IMR-90 (cell line): ENCODE measurements at regions not wholly inside any gene's neighbourhood (a gene's known extent, or its start where the extent isn't known, plus 50 kb on each side); places are given as distances from the start of the nearest gene placed in this dataset.
A peak's percentile ranks its signal among the peaks of the same experiment; 100 is the strongest.

Source experiments
- ATAC-seq: fragments of 200-7000 bp; cut with Tn5 transposase; 2 replicates; pipeline ENCODE4 v1.9.1; 2020; ENCODE audit warnings: low read depth, mild to moderate bottlenecking, moderate library complexity
- BruUV-seq: library from RNA; stranded (reverse); fragments of 400-500 nt; replicated peaks from 2 replicates; lab custom pipeline; 2021; lab: Mats Ljungman, UMichigan
- CTCF ChIA-PET: fragments of 300-600 bp; formaldehyde crosslinking; extraction: SDS; loops from one replicate; lab custom pipeline; 2021; ENCODE audit warnings: antibody characterized with exemption; lab: Yijun Ruan, JAX
- POLR2A ChIA-PET: fragments of 300-600 bp; sonication (Branson Sonifier 250); formaldehyde crosslinking; loops from one replicate; lab custom pipeline; 2022; ENCODE audit warnings: antibody characterized with exemption; ENCODE audit not compliant: unreplicated experiment; lab: Charles Lee
- DNase-seq: peaks from one replicate; pipeline ENCODE4 v3.0.0; 2013
- H2AFZ ChIP-seq: replicated peaks from 2 replicates; pipeline ENCODE3; 2013; ENCODE audit warnings: low read length, mild to moderate bottlenecking; ENCODE audit not compliant: poor library complexity
- H2AK5ac ChIP-seq: 2 replicates; pipeline ENCODE4 v1.6.1; 2013; ENCODE audit warnings: low read depth, low read length, inconsistent platforms
- H2AK9ac ChIP-seq: replicated peaks from 2 replicates; pipeline ENCODE3; 2013; ENCODE audit warnings: mild to moderate bottlenecking, low read depth, low read length, moderate library complexity; ENCODE audit not compliant: poor library complexity
- H2BK120ac ChIP-seq: 2 replicates; pipeline ENCODE4 v1.6.1; 2013; ENCODE audit warnings: low read depth, low read length, inconsistent platforms
- H2BK15ac ChIP-seq: 3 replicates; pipeline ENCODE4 v1.6.1; 2013; ENCODE audit warnings: low read depth, low read length, inconsistent platforms
- H2BK20ac ChIP-seq: 2 replicates; pipeline ENCODE4 v1.6.1; 2013; ENCODE audit warnings: low read depth, mild to moderate bottlenecking, inconsistent platforms, low read length, moderate library complexity
- H2BK5ac ChIP-seq: 2 replicates; pipeline ENCODE4 v1.6.1; 2013; ENCODE audit warnings: mild to moderate bottlenecking, low read depth, low read length, inconsistent platforms; ENCODE audit not compliant: poor library complexity, severe bottlenecking
- H3K14ac ChIP-seq: replicated peaks from 2 replicates; pipeline ENCODE4 v1.6.1; 2013; ENCODE audit warnings: low read depth, low read length, inconsistent platforms
- H3K18ac ChIP-seq: 2 replicates; pipeline ENCODE4 v1.6.1; 2013; ENCODE audit warnings: low read depth, low read length, control low read depth
- H3K23ac ChIP-seq: 2 replicates; pipeline ENCODE4 v1.6.1; 2013; ENCODE audit warnings: low read depth, low read length, inconsistent platforms
- H3K27ac ChIP-seq: 2 replicates; pipeline ENCODE4 v1.5.1; 2013; ENCODE audit warnings: mild to moderate bottlenecking, control low read depth, low read length; ENCODE audit not compliant: insufficient read depth
- H3K27me3 ChIP-seq: 2 replicates; pipeline ENCODE4 v1.6.1; 2013; ENCODE audit warnings: low read length; ENCODE audit not compliant: control insufficient read depth, insufficient read depth
- H3K36me3 ChIP-seq: 2 replicates; pipeline ENCODE4 v1.6.1; 2013; ENCODE audit warnings: low read length, mixed read lengths; ENCODE audit not compliant: control insufficient read depth, insufficient read depth
- H3K4ac ChIP-seq: 2 replicates; pipeline ENCODE4 v1.6.1; 2013; ENCODE audit warnings: low read depth, low read length, inconsistent platforms
- H3K4me1 ChIP-seq: 2 replicates; pipeline ENCODE4 v1.6.1; 2013; ENCODE audit warnings: low read length, mixed read lengths; ENCODE audit not compliant: control insufficient read depth, insufficient read depth
- H3K4me2 ChIP-seq: 2 replicates; pipeline ENCODE4 v1.6.1; 2013; ENCODE audit warnings: low read depth, mild to moderate bottlenecking, control low read depth, low read length, moderate library complexity
- H3K4me3 ChIP-seq: 2 replicates; pipeline ENCODE4 v1.5.1; 2013; ENCODE audit warnings: low read depth, mild to moderate bottlenecking, control low read depth, low read length, moderate library complexity; ENCODE audit not compliant: insufficient read depth
- H3K56ac ChIP-seq: 2 replicates; pipeline ENCODE4 v1.6.1; 2013; ENCODE audit warnings: low read length, inconsistent platforms; ENCODE audit not compliant: insufficient read depth; ENCODE audit errors: extremely low read depth
- H3K79me1 ChIP-seq, 2 experiments: 2 replicates each; pipeline ENCODE4 v1.6.1; 2013; ENCODE audit warnings: low read length in 2 of 2, inconsistent platforms in 1 of 2, low read depth in 1 of 2
- H3K9ac ChIP-seq: 2 replicates; pipeline ENCODE4 v1.6.1; 2013; ENCODE audit warnings: low read depth, low read length, control low read depth
- H3K9me1 ChIP-seq: 2 replicates; pipeline ENCODE4 v1.6.1; 2013; ENCODE audit warnings: low read length, inconsistent platforms; ENCODE audit not compliant: insufficient read depth
- H3K9me3 ChIP-seq: 2 replicates; pipeline ENCODE4 v1.6.1; 2013; ENCODE audit warnings: low read length; ENCODE audit not compliant: control insufficient read depth, insufficient read depth
- H4K20me1 ChIP-seq: 2 replicates; pipeline ENCODE4 v1.6.1; 2013; ENCODE audit warnings: low read length, inconsistent platforms; ENCODE audit not compliant: insufficient read depth
- H4K5ac ChIP-seq: 2 replicates; pipeline ENCODE4 v1.6.1; 2013; ENCODE audit warnings: mild to moderate bottlenecking, low read depth, low read length, control low read depth
- H4K8ac ChIP-seq, 2 experiments: 2 replicates each; pipeline ENCODE4 v1.6.1; 2013; ENCODE audit warnings: low read depth in 2 of 2, low read length in 2 of 2, control low read depth in 1 of 2, inconsistent platforms in 1 of 2
- H4K91ac ChIP-seq: 2 replicates; pipeline ENCODE4 v1.6.1; 2013; ENCODE audit warnings: low read depth, low read length, inconsistent platforms; ENCODE audit not compliant: insufficient read depth
- BHLHE40 ChIP-seq: fragments of 150-350 bp; IDR thresholded peaks from 2 replicates; pipeline ENCODE4 v1.6.1; 2016; ENCODE audit warnings: mild to moderate bottlenecking, low read depth, low read length
- CEBPB ChIP-seq: IDR thresholded peaks from 2 replicates; pipeline ENCODE4 v1.6.1; 2012; ENCODE audit warnings: low read depth, low read length, improper control_type of control experiment
- CHD1 ChIP-seq: IDR thresholded peaks from 2 replicates; pipeline ENCODE4 v1.6.1; 2012; ENCODE audit warnings: low read depth, low read length, improper control_type of control experiment
- ELK1 ChIP-seq: fragments of 150-350 bp; IDR thresholded peaks from 2 replicates; pipeline ENCODE4 v1.6.1; 2016; ENCODE audit warnings: low read depth, mild to moderate bottlenecking, low read length, moderate library complexity, borderline replicate concordance
- MAFK ChIP-seq: IDR thresholded peaks from 2 replicates; pipeline ENCODE4 v1.6.1; 2012; ENCODE audit warnings: low read depth, low read length, improper control_type of control experiment
- MAZ ChIP-seq: IDR thresholded peaks from 2 replicates; pipeline ENCODE4 v1.6.1; 2012; ENCODE audit warnings: low read depth, mild to moderate bottlenecking, low read length, improper control_type of control experiment, moderate library complexity, borderline replicate concordance
- RAD21 ChIP-seq: IDR thresholded peaks from 2 replicates; pipeline ENCODE4 v1.6.1; 2012; ENCODE audit warnings: low read length, improper control_type of control experiment
- RCOR1 ChIP-seq: IDR thresholded peaks from 2 replicates; pipeline ENCODE4 v1.6.1; 2012; ENCODE audit warnings: mild to moderate bottlenecking, low read length, improper control_type of control experiment; ENCODE audit not compliant: insufficient replicate concordance
- SMC3 ChIP-seq: fragments of 150-350 bp; IDR thresholded peaks from 2 replicates; pipeline ENCODE4 v1.6.1; 2016; ENCODE audit warnings: low read depth, mild to moderate bottlenecking, antibody characterized with exemption, low read length, moderate library complexity
- USF2 ChIP-seq: fragments of 150-350 bp; IDR thresholded peaks from 2 replicates; pipeline ENCODE4 v1.6.1; 2017; ENCODE audit warnings: mild to moderate bottlenecking, antibody characterized with exemption, low read length, low read depth
- WGBS, 2 experiments: methylation state at CpG; one replicate each; pipeline versions ENCODE4 v1.1.5 to v1.1.7; 2013; ENCODE audit warnings: missing lambda C conversion rate in 2 of 2; ENCODE audit not compliant: insufficient read length in 1 of 2; ENCODE audit errors: extremely low coverage in 2 of 2; 5-methylcytosine and 5-hydroxymethylcytosine counted together
- dilution Hi-C: fragments of 300-500 bp; cut with HindIII; formaldehyde crosslinking; loops from one replicate; pipeline ENCODE4 v1.14.3; 2018; ENCODE audit warnings: low sequenced_read_pairs; ENCODE audit not compliant: unreplicated experiment
- in situ Hi-C: fragments of 300-500 bp; cut with MboI; formaldehyde crosslinking; loops from 3 replicates; pipeline ENCODE4 v1.14.3; 2019; ENCODE audit warnings: low sequenced_read_pairs, inconsistent platforms, mixed read lengths
- intact Hi-C: fragments of 100-400 bp; cut with micrococcal nuclease; formaldehyde crosslinking; loops from 2 replicates; pipeline ENCODE4 v1.10.0; 2022
- TF ChIP-seq, protein P1 (sequence below): conservative IDR thresholded peaks from 2 replicates; pipeline ENCODE4 v1.5.1; 2012; ENCODE audit warnings: mild to moderate bottlenecking, low read depth, low read length, improper control_type of control experiment

DNA sequence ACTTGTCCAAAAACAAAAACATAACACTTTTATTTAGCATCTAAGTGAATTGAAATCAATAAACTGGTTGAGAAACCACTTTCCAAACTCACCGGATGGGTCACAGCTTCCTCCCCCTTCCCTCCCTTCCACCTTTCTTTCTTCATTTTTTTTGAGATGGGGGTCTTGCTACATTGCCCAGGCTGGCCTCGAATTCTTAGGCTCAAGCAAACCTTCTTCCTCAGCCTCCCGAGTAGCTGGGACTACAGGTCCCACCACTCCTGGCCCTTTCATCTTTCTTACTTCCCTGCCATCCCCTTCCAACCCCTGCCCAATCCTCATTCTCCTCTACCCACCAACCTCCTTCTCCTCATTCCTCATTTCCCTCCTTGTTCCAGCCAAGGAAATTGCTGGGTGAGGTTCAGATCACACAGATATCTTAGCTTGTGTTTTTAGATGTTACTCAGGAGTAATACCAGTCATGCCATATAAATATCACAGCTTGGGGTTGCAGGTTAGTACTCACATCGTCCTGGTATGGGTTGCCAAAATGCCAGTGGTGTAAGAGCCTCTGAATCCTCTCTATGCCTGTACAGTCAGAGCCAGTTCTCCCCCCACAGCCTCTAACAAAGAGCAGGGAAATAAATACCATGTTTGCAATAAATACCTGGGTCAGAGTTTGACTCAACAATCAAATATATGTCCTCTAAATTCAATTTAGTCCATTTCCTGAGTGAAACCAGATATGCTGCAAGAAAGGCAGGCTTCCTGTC, 132.7 kb upstream of the NDUFV2 start (continued):
- no peak for TF ChIP-seq MAFK
- TF ChIP-seq SMC3, result no peak

GRCh38 chr18:8970843-8971242, 131.7 kb upstream of the NDUFV2 start:
- 0 out of 2 replicates have a peak, but pooled peaks cover 2% of the 10 kb centered on the region for H3K9me1 ChIP-seq
- BruUV-seq, result no TSS peak
- H3K14ac ChIP-seq, result 0 out of 2 replicates have a peak overlapping the region, but pooled peaks have one; percentile 60
- ChIA-PET CTCF (interaction anchor here (0.8 kb wide), 1 partner anchor 317 kb away, joined by 3 read pairs; no protein-coding TSS in a partner anchor), POLR2A (no interaction called here)
- H2AK5ac ChIP-seq, result peak overlapping the region; percentile 15
- H3K27me3 ChIP-seq, result no peaks in the 10 kb centered on the region
- peak overlapping the region; percentile 67; the same call in 1 of the 2 replicates for H4K5ac ChIP-seq
- H2BK5ac ChIP-seq, result no peak overlapping the region
- peak overlapping the region; percentile 69; the same call in 1 of the 2 replicates for H2BK120ac ChIP-seq
- intact Hi-C loops, result no loop called here
- peak overlapping the region; percentile 29 to 56; a peak in 3 of 4 replicates for H4K8ac ChIP-seq
- H3K9ac ChIP-seq, result no peak overlapping the region
- no peaks in the 10 kb centered on the region for H3K79me1 ChIP-seq
- peaks cover 5% of the 10 kb centered on the region for H3K4me1 ChIP-seq
- peak overlapping the region; percentile 54; the same call in 1 of the 2 replicates for H2BK20ac ChIP-seq
- no peak overlapping the region for H3K56ac ChIP-seq
- peak overlapping the region; percentile 5 for H2AFZ ChIP-seq
- H3K9me3 ChIP-seq, result peaks cover 2% of the 10 kb centered on the region; the same call in 1 of the 2 replicates
- no peak overlapping the region for H2AK9ac ChIP-seq
- H3K4me2 ChIP-seq, result no peak overlapping the region
- H4K20me1 ChIP-seq, result no peaks in the 10 kb centered on the region
- dilution Hi-C loops, result no loop called here
- no peak overlapping the region for H3K23ac ChIP-seq
- H2BK15ac ChIP-seq, result peak overlapping the region; percentile 84; the same call in 2 of the 3 replicates
- no peaks in the 10 kb centered on the region for H3K36me3 ChIP-seq
- WGBS, 2 experiments, result 100% methylated on average over 1 of the region's 6 CpGs; no CpG with 5 or more reads in 1 of the 2 experiments
- ATAC-seq (no peak), DNase-seq (no peak)
- in situ Hi-C loops, result no loop called here
- H3K27ac ChIP-seq, result no peak overlapping the region
- H3K4me3 ChIP-seq, result no peak overlapping the region
- H3K4ac ChIP-seq, result peak overlapping the region; percentile 66
- peak overlapping the region; percentile 29; the same call in 1 of the 2 replicates for H3K18ac ChIP-seq
- H4K91ac ChIP-seq, result peak overlapping the region; percentile 56
- no peak for TF ChIP-seq SMC3
- no peak for TF ChIP-seq MAFK
- TF ChIP-seq ELK1, result no peak
- no peak for TF ChIP-seq CEBPB
- TF ChIP-seq, protein P1, sequence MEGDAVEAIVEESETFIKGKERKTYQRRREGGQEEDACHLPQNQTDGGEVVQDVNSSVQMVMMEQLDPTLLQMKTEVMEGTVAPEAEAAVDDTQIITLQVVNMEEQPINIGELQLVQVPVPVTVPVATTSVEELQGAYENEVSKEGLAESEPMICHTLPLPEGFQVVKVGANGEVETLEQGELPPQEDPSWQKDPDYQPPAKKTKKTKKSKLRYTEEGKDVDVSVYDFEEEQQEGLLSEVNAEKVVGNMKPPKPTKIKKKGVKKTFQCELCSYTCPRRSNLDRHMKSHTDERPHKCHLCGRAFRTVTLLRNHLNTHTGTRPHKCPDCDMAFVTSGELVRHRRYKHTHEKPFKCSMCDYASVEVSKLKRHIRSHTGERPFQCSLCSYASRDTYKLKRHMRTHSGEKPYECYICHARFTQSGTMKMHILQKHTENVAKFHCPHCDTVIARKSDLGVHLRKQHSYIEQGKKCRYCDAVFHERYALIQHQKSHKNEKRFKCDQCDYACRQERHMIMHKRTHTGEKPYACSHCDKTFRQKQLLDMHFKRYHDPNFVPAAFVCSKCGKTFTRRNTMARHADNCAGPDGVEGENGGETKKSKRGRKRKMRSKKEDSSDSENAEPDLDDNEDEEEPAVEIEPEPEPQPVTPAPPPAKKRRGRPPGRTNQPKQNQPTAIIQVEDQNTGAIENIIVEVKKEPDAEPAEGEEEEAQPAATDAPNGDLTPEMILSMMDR, result no peak
- TF ChIP-seq BHLHE40, result no peak
- no peak for TF ChIP-seq USF2
- no peak for TF ChIP-seq CHD1
- TF ChIP-seq MAZ, result no peak
- no peak for TF ChIP-seq RCOR1
- TF ChIP-seq RAD21, result no peak
